Colonic mucosa (tissue), 4 donors: ENCODE measurements at regions not wholly inside any gene's neighbourhood (a gene's known extent, or its start where the extent isn't known, plus 50 kb on each side); places are given as distances from the start of the nearest gene placed in this dataset.
"Not testable (repeated sequence)": the region's sequence is repeated elsewhere in the genome, so short reads cannot be mapped to it uniquely, and the experiment has no call there.

Source experiments
- DNase-seq: peaks from one replicate; pipeline ENCODE4 v3.0.0-alpha.2; 2020
- H3K27ac ChIP-seq: fragments of 200-600 bp; one replicate; pipeline ENCODE4 v1.8.0; 2021
- H3K27me3 ChIP-seq: fragments of 200-600 bp; one replicate; pipeline ENCODE4 v1.8.0; 2021
- H3K36me3 ChIP-seq: fragments of 200-600 bp; one replicate; pipeline ENCODE4 v1.8.0; 2021
- H3K4me1 ChIP-seq: fragments of 200-600 bp; one replicate; pipeline ENCODE4 v1.8.0; 2021; ENCODE audit warnings: mild to moderate bottlenecking
- H3K4me3 ChIP-seq: fragments of 200-600 bp; one replicate; pipeline ENCODE4 v1.8.0; 2021
- H3K9ac ChIP-seq, 2 donors: one replicate each; pipeline ENCODE4 v1.7.0; 2013; ENCODE audit warnings: control low read depth in 2 of 2, low read depth in 2 of 2, low read length in 2 of 2
- H3K9me3 ChIP-seq: fragments of 200-600 bp; one replicate; pipeline ENCODE4 v1.8.0; 2021
- intact Hi-C: fragments of 100-400 bp; cut with DNase I; formaldehyde crosslinking; loops from one replicate; pipeline ENCODE4 v1.14.1; 2022
- TF ChIP-seq, protein P1 (sequence below): fragments of 200-600 bp; IDR thresholded peaks from one replicate; pipeline ENCODE4 v1.8.0; 2022; ENCODE audit warnings: antibody characterized with exemption, mild to moderate bottlenecking
- donor health status: healthy.
- donor health status: DM: no; HTN: no; CAD: no.
- donor health status: DM: no; HTN: no; CAD: no.

DNA sequence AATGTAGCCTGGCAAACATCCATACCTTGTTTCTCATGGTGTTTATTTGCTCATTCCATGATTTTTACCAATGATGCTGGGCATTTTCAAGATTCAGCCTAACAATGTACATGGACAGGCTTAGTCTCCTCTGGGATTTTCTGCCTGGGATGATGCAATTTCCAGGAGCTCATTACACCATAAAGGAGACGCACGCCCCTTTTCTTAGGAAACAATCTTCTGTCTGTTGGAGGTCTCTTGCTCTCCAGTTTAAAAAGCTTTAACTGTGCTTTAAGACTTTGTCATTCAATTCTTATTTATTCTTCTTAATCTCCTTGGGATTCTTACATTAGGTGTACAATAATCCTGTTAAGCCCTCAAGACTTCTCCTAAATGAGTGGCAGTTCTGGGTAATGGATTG lies 150.3 kb upstream of the NRP1 start:
- Histone ChIP-seq H3K36me3 (no peaks in the 10 kb centered on the region), H3K27me3 (no peaks in the 10 kb centered on the region), H3K4me1 (no peaks in the 10 kb centered on the region), H3K9me3 (no peaks in the 10 kb centered on the region), H3K27ac (no peak overlapping the region), H3K4me3 (no peak overlapping the region), H3K9ac (no peak overlapping the region)
- no peak for DNase-seq
- intact Hi-C loops, result no loop called here
- TF ChIP-seq, protein P1, sequence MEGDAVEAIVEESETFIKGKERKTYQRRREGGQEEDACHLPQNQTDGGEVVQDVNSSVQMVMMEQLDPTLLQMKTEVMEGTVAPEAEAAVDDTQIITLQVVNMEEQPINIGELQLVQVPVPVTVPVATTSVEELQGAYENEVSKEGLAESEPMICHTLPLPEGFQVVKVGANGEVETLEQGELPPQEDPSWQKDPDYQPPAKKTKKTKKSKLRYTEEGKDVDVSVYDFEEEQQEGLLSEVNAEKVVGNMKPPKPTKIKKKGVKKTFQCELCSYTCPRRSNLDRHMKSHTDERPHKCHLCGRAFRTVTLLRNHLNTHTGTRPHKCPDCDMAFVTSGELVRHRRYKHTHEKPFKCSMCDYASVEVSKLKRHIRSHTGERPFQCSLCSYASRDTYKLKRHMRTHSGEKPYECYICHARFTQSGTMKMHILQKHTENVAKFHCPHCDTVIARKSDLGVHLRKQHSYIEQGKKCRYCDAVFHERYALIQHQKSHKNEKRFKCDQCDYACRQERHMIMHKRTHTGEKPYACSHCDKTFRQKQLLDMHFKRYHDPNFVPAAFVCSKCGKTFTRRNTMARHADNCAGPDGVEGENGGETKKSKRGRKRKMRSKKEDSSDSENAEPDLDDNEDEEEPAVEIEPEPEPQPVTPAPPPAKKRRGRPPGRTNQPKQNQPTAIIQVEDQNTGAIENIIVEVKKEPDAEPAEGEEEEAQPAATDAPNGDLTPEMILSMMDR, result no peak

- intact Hi-C loops, result no loop called here
- Histone ChIP-seq H3K27me3 (no peaks in the 10 kb centered on the region), H3K36me3 (no peaks in the 10 kb centered on the region), H3K4me1 (no peaks in the 10 kb centered on the region), H3K27ac (no peak overlapping the region), H3K9me3 (no peaks in the 10 kb centered on the region), H3K4me3 (no peak overlapping the region), H3K9ac (no peak overlapping the region)
- TF ChIP-seq, protein P1, result no peak
- DNase-seq, result no peak
Observed at GRCh38 chr10:33483816-33484190, 149.3 kb upstream of the NRP1 start.

- Histone ChIP-seq H3K36me3 (no peaks in the 10 kb centered on the region), H3K27me3 (no peaks in the 10 kb centered on the region), H3K27ac (no peak overlapping the region), H3K9me3 (no peaks in the 10 kb centered on the region), H3K4me1 (no peaks in the 10 kb centered on the region), H3K4me3 (no peak overlapping the region), H3K9ac (no peak overlapping the region)
- TF ChIP-seq, protein P1, result no peak
- no peak for DNase-seq
- intact Hi-C loops, result no loop called here
Observed at GRCh38 chr10:33483124-33483815, 148.8 kb upstream of the NRP1 start.

DNA sequence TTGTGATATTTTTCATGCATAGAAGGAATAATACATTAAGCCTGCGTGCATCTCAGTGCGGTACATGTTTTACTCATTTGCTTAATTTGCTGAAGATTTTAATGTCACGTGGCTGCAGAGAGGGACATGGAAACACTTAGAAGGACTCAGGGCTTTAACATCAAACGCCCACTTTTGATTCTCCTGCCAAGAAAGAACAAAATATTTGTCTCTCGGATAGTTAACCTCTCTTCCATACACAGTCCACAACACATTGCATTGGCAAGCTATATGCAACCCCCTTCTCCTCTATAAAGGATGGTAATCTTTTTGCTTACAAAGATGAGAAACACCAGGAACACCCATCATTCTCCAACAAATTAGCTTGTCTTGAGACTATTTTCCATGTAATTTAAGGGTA lies 148.0 kb upstream of the NRP1 start:
- DNase-seq, result no peak
- Histone ChIP-seq H3K4me3 (no peak overlapping the region), H3K27me3 (no peaks in the 10 kb centered on the region), H3K9ac (no peak overlapping the region), H3K27ac (no peak overlapping the region), H3K9me3 (no peaks in the 10 kb centered on the region), H3K36me3 (no peaks in the 10 kb centered on the region), H3K4me1 (no peaks in the 10 kb centered on the region)
- TF ChIP-seq, protein P1, result no peak
- intact Hi-C loops, result no loop called here

GRCh38 chr10:33481184-33481583 lies 146.7 kb upstream of the NRP1 start:
- TF ChIP-seq, protein P1, result no peak

DNA sequence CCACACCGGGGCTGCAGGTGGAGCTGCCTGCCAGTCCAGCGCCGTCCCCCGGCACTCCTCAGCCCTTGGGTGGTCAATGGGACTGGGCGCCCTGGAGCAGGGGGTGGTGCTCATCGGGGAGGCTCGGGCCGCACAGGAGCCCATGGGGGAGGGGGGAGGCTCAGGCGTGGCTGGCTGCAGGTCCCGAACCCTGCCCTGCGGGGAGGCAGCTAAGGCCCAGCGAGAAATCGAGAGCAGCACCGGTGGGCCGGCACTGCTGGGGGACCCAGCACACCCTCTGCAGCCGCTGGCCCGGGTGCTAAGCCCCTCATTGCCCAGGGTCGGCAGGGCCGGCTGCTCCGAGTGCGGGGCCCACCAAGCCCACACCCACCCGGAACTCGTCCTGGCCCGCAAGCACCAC lies 145.9 kb upstream of the NRP1 start:
- H3K27ac ChIP-seq, DNase-seq, H3K9me3 ChIP-seq, H3K4me3 ChIP-seq, H3K4me1 ChIP-seq, H3K27me3 ChIP-seq, H3K36me3 ChIP-seq, H3K9ac ChIP-seq, intact Hi-C loops: not testable (repeated sequence)

More at GRCh38 chr10:33481184-33481583, 146.7 kb upstream of the NRP1 start:
- Histone ChIP-seq H3K27ac (no peak overlapping the region), H3K4me1 (no peaks in the 10 kb centered on the region), H3K9me3 (no peaks in the 10 kb centered on the region), H3K9ac (no peak overlapping the region), H3K4me3 (no peak overlapping the region), H3K36me3 (no peaks in the 10 kb centered on the region), H3K27me3 (no peaks in the 10 kb centered on the region)
- no peak for DNase-seq
- intact Hi-C loops, result no loop called here
